NCI-H510A treated with DMSO at 0.1 percent for 48 hours (cell line): ENCODE measurements at regions not wholly inside any gene's neighbourhood (a gene's known extent, or its start where the extent isn't known, plus 50 kb on each side); places are given as distances from the start of the nearest gene placed in this dataset.

Source experiments
- DNase-seq: peaks from one replicate; lab custom pipeline; 2025; lab: John Stamatoyannopoulos, UW

DNA sequence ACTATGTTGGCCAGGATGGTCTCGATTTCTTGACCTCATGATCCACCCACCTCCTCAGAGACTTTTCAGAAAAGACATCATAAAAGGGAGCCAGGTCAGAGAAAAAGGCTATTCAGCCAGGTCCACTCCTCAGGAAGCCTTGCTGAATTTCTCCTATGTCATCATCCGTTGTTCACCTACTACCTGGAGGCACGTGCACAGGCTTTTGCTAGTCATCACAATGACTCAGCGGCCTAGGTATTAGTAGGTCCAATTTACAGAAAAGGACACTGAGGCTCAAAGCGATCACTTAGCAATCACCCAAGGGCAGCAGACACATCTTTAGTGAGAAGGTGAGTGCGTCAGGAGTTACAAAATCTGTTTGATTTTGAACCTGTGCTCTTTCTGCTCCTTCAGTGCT, 72.3 kb upstream of the RAD23B start:
- no peak for DNase-seq

DNA sequence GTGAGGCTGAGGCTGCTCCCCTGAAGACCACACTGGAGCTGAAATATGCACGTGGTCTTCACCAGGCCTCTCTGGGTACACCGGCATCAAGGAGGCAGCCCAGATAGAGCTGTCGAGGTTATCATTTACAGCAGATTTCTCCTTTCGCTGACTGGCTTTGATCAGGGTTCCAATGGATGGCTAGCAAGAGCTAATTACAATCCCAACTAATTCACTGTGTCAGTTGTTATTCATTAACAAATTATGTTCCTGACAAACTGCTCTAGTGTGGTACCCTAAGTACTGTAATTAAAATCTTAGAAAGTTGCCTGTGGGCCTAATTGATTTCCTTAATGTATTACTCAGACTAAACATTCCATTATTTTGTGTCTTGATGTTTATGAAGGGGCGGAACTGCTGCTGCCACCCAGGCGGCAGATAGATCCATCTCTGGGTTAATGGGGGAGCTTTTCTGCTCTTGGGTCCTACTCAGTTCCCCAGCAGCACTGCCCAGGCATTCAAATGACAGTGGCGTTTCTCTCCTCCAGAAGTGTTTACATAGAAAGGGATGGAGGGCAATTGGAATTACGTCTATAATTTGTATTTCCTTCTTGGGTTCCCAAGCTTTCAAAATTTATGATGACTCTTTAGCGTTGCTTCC, 71.7 kb upstream of the RAD23B start:
- DNase-seq, result no peak

DNA sequence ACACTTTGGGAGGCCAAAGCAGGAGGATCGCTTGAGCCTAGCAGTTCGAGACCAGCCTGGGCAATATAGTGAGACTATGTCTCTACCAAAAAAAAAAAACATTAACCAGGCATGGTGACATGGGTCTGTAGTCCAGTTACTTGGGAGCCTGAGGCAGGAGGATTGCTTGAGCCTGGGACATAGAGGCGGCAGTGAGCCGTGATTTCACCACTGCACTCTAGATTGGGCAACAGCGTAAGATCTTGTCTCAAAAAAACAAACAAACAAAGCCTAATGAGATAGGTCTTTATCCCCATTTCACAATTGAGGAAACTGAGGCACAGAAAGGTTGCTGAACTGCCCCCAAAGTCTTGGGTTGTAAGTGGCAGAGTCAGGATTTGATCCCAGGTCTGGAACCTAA, 70.5 kb upstream of the RAD23B start:
- DNase-seq, result no peak

DNA sequence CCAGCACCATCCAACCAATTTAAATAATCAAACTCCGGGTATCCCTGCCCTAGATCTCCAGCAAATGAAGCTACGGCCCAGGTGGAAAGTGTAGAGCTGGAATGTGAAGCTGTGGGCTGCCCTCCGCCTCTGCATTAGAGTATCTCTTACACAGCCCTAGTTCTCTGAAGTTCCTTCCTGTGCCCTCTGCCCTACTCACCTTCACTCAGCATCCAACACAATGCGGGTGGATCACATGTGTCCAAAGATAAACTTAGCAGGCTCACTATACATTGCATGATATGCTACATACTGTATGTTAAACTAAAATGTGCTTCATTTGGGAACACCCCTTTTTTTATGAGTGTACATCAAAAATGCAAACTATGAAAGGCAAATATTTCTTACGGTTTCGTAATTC, 70.0 kb upstream of the RAD23B start:
- peak; percentile 6 for DNase-seq

DNA sequence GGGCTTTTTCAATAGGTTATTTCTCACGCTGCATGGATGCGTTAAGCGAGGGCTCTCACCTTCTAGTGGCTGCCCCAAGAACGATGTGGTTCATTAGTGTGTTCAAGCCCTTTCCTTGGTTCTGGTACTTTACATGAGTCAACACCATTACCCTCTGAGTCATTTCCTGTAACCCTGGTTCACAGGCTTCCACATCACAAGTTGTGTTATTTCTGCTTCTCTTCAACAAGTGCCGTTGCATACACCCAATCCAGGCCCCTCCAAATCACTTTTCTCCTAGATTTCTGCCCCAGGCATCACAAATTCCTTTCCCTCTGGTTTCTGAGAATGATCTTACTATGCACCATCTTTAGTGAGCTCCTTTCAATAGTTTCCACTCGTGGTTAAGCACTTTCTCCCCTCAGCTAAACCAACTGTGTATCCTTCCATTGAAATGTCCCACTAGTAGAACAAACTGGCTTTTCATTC, 69.5 kb upstream of the RAD23B start:
- DNase-seq, result peak; percentile 68

DNA sequence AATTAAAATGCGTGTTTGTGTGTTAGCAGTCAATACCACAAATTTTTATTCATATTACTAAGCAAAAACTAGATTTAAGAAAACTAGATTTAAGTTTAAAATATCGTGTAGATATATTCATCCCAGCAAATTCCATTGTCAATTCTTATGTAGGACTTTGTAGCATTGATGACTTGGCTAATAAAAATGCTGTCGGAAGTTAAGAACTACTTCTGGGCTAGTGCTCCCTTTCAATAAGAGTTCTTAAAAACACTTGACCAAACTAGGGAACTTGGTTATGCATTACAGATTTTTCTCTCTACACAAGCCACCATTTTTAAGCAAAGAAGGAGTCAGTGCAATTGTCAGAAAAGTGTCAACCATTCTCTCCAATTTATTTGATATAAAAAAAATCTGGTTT, 68.7 kb upstream of the RAD23B start:
- DNase-seq, result no peak

DNA sequence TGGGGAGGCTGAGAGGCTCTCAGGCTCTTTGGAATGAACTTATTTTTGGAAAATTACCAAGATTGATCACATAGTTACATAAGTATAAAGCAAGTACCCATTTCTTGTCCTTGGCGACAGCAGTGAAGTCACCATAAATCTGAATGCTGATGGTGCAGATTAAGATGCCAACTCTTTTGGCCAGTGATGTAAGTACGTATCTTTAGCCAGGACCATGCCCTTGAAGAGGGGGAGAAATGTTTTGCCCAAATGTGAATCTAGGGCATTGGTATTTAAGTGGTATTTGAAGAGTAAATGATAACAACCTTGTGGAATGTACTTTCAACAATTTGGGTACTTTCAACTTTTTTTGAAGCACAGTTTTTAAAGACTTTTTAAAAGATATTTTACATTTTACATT, 68.2 kb upstream of the RAD23B start:
- no peak for DNase-seq

DNA sequence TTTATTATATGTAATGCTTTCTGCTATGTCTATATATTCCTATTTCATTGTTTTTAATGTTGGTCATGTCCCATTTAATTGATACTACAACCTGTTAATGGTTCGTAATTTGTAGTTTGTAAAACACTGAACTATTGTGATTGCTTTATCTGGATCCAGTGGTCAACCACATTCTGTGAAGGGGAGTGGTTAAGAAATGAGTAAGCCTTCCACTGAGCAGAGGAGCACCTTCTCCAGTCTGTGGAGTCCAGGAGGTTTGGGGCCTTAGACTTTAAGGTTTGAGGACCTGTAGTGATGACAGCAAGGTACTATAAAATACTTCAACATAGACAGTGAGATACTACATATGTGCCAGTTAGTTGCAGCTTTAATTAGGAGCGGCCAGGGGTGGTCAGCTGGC, 67.7 kb upstream of the RAD23B start:
- no peak for DNase-seq

DNA sequence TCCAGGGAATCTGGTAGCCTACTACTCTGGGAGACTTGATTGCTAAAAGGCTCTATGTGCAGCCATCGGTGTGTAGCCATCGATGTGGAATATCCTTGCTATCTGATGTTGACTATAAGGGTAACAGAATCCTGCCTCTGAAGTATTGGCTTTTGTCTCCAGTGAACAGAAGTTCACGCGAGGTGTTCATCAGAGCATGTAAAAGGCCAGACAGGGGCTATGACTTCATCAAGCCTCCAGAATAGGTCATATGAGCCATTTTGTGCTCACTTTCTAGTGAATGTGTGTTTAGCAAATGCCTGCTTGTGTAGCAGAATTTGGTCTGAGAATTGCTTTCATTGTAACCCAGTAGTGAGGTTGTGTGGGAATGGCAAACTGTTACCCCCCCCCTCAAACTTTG, 66.8 kb upstream of the RAD23B start:
- no peak for DNase-seq

DNA sequence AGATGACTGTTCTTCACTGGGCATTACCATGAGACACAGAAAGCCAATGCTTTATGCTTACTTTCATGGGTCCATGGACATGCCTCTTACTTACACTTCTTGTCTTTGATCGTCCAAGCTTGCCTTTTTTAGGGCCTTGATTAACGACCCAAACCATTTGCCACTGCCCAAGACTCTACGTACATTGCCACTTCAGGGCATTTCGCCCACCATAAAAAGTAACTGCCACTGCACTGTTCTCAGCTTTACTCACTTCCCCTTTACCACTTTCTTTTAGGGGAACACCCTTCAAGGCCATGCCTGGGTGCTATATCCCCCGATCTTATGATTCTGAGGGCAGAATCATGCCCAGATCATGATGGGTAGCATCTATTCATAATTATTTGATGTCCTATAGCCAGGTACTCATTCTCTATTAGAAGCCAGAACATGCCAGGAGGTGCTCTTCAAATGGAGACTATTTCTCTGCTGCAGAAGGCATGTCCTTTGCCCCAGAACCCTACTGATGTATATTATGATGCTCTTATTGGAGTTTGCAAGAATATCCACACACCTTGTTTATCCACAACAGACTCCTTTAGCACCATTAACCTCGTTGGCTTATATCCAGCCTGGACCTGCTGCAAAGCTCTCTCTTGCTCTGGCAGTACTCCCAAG, 64.1 kb upstream of the RAD23B start:
- DNase-seq, result no peak

DNA sequence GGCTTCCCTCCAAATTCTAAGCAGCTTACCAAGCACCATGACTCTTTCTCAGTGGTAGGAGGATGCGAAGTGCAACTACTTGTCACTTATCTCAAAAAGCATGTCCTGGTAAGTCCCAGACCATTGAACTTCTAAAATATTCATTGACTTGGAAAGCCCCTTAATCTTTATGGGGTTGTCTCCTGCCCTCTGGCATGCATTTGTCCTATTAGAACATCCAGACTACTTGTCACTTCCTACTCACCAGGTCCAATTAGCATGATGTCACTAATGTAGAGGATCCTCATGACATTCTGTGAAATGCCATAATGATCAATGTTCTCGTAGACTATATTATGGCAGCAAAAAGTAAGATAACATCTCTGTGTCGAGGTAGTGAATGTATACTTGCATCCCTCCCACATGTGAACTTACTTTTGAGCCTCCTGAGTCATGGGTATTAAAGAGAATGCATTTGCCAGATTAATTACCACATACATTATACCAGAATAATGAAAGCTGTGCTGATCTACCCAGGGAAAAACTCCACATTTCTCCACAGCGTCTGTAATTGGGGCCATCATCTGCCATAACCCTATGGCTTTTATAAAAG, 63.5 kb upstream of the RAD23B start:
- DNase-seq, result no peak

DNA sequence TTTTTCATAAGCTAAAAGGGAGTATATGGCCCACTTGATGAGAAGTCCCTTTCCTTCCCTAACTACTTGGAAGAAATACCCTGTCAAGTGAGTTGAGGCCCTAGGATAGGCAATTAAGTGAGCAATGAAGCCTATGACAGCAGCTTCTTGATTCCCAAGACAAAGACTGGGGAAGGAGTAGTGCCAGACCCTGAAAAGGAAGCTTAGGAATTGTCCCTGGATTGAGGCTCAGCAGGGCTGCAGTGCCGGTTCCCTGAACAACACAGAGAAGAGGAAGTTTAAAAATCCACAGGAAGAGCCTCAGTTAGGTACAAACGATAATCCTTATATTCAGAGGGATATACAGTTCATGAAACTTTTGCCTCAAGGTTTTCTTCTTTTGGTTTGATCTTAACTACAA, 61.8 kb upstream of the RAD23B start:
- no peak for DNase-seq

DNA sequence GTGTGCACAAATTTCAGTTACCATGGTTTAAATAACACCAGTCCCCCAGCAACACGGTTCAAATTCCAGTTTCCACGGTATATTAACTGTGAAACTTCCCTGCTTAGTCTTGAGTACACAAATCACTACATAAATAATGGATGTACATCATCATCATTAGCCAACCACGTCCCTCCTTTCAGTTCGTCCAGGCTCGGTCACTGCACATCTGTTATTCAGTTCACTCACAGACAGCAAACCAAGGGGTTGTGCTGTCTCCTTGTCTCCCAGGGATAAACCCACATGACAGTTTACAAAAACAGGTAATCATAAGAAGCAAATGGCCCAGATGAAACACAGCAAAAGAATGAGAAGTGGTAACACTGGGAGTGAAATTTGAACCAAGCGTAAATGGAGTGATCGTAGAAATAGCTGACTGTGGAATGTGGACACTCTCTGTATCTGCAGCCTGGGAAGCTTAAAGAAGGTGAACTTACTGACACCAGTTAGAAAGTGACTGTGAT, 61.0 kb upstream of the RAD23B start:
- DNase-seq, result peak; percentile 71

DNA sequence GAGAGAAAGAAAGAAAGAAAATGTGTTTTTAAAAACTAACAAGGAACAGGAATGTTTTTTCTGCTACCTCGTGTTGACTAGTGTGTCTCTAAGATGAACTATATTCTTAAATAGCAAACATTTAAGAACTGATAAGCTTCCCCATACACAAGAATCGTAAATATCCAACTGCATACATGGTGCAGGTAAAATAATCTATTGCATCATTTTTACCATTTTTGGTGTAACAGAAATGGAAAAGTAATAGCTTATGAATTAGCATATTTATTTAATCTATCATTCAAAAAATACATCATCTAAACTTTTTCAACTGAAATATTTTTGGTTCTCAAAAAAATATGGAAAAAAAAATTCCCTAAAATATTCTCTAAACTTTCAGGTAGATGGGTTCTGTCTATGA, 59.7 kb upstream of the RAD23B start:
- DNase-seq, result no peak

DNA sequence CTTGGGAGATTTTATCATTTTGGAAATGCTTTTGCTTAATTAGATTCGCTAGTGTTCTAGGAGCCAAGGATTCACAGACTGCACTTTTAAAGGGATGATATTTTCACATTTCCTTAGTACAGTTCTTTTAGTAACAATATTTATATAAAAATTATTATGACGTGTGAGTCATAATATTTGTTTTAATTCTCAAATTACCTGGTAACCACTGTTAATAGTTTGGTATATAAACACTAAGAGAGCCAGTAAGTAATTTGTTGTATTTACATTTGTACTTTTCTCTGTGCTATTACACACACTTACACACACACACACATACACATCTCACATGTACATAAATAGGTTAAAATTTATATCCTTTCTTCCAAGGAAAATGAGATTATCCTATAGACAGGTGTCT, 58.8 kb upstream of the RAD23B start:
- DNase-seq, result no peak

DNA sequence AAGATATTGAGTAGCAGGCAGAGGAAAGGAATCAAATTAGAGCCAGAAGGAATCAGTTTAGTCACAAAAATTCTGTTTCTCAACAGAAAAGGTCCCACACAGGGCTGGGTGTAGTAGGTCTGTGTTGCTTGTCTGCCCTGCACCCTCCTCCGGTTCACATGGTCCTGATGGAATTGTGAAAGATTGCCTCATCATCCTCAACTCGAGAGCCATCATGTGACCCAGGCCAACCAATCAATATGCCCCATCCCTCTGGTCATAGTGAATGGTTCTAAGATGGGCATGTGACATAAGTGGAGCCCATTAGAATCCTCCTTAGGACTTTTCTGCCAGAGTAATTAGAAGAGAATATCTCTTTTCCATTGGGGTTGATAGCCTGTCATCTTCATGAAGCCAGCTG, 56.7 kb upstream of the RAD23B start:
- no peak for DNase-seq

DNA sequence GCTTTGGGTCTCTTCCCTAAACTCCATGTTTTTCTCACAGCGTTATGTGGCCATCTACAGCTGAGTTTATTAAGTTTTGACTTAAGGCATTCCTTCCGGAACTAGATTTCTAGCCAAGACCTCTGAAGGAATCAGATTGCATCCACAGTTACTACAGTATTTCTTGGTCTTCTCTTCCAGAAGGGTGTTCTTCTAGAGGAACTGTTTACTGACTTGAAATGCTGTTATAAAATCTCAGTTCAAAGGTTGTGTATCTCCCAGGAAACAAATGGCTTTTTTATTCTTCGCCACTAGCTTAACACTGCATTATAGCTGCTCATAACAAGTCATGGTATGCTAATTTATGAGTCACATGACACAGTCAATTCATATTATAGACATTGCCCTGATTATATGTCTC, 55.3 kb upstream of the RAD23B start:
- peak; percentile 24 for DNase-seq

DNA sequence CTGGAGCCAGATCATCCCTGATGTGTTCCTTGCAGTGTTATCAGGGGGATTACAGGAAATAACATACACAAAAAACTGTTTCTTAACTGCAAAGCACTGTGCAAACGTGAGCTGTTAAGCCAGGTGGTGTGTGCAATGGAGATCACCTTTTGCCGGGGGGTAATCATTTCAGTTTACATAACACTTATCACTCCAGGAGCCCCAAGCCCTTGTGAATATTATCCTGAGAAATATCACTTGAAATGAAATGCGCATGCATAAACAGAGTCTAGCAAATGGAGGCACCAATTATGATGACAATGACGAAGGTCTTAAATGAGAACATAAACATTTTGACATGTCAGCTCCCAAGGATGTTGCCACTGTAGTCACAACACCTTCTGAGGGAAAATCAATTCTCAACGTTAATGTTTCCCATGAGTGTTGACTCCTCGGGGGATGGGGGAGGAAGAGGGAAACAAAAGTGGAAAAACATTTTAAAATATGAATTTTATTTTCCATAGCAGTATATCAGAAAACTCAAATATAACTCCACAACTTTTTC, 54.5 kb upstream of the RAD23B start:
- peak; percentile 76 for DNase-seq

DNA sequence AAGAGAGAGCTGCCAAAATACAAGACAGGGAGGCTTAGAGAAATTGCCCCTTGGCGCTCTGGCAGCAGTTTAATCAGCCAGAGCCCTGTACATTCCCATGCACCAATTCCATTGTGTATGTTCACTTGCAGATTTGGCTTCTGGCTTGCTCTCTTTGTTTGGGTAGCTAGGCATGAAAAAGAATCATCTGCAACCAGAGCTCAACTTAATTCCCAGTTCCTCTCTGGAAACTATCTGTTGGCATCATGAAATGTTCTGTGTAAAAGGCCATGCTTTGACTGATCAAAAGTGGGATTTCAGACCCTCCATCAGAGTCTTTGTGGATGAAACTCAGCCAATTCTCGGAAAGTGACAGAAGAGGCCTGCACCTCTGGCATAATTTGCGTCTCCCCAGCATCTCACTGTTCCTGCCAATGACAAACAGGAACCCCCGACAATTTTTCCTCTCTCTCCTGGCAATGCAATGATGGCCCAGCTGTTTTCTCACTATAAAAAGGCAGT, 53.8 kb upstream of the RAD23B start:
- DNase-seq, result no peak
